ENCODE measurements at regions not wholly inside any gene's neighbourhood (a gene's known extent, or its start where the extent isn't known, plus 50 kb on each side); places are given as distances from the start of the nearest gene placed in this dataset.

DNA sequence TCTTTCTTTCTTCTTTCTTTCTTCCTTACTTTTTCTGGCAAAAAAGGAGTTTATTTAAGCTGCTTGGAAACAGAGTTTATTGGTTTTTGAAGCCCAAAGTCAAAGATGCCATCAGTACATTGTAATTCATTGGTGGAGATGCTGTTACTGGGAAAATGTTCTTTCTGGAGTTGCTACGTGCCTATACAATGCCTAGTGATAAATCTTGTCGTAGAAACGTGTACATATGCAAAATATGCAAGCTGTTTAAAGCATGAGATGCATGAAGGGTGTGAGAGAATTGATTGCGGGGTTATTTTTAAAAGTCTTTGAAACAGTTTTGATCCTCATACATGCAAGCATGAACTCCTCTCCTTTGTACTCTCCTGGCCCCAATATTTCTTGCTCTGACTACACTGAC, 1060.6 kb upstream of the NCAM2 start:
- no peaks in the 10 kb centered on the region for H3K4me1 ChIP-seq
- WGBS, 2 donors = 66 to 70% methylated on average over 4 of the region's 4 CpGs
- H3K27me3 ChIP-seq = no peaks in the 10 kb centered on the region
- intact Hi-C loops (cut with DNase I; ENCODE audit: low total_unique reads) = no loop called here
- H3K4me3 ChIP-seq = no peak overlapping the region
- H3K36me3 ChIP-seq (ENCODE audit: low read depth, missing control alignments) = no peaks in the 10 kb centered on the region
- TF ChIP-seq POLR2A (IDR thresholded peaks at IDR 0.05) = no peak
- TF ChIP-seq, protein P1, sequence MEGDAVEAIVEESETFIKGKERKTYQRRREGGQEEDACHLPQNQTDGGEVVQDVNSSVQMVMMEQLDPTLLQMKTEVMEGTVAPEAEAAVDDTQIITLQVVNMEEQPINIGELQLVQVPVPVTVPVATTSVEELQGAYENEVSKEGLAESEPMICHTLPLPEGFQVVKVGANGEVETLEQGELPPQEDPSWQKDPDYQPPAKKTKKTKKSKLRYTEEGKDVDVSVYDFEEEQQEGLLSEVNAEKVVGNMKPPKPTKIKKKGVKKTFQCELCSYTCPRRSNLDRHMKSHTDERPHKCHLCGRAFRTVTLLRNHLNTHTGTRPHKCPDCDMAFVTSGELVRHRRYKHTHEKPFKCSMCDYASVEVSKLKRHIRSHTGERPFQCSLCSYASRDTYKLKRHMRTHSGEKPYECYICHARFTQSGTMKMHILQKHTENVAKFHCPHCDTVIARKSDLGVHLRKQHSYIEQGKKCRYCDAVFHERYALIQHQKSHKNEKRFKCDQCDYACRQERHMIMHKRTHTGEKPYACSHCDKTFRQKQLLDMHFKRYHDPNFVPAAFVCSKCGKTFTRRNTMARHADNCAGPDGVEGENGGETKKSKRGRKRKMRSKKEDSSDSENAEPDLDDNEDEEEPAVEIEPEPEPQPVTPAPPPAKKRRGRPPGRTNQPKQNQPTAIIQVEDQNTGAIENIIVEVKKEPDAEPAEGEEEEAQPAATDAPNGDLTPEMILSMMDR (IDR thresholded peaks at IDR 0.05) = no peak
- no peak overlapping the region for H3K27ac ChIP-seq
- DNase-seq = no peak
- H3K9me3 ChIP-seq = no peaks in the 10 kb centered on the region

DNA sequence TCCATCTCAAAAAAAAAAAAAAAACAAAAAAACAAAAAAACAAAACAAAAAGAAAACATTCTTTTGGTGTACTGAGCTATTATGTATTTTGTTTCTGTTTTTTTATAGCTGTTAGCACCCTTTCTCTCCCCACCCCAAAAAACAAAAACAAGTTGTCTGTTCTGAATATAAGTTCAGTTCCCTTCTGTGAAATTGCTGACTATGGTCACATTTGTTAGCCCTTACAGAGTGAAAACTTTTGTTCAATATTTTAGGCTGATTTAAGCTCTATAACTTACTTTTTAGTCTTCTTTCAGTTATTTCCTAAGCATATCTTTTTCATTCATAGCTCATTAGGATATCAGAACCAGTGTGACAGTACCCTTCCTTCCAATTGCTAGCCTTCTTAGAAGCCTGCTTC, 1056.6 kb upstream of the NCAM2 start:
- no peaks in the 10 kb centered on the region for H3K36me3 ChIP-seq (ENCODE audit: low read depth, missing control alignments)
- TF ChIP-seq, protein P1 (IDR thresholded peaks at IDR 0.05) = no peak
- TF ChIP-seq POLR2A (IDR thresholded peaks at IDR 0.05) = no peak
- intact Hi-C loops (cut with DNase I; ENCODE audit: low total_unique reads) = no loop called here

DNA sequence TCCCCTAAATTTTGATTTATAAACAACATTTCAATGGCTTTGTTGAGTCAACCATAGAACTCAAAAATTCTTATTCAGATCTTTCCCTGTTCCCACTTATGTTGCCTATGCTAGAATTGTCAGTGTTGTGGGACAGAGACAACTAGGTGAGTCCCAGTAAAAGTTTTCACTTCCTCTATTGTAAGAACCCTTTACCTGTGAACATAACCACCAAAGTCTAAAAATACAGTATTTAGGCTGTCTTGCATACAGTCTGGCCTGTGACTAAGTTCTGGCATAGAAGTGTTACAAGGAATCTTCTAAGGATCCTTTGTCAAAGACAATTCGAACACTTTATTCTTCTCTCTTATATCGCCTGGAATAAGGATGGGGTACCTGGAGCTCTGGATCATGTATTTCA, 1047.9 kb upstream of the NCAM2 start:
- intact Hi-C loops (cut with DNase I; ENCODE audit: low total_unique reads) = no loop called here
- 91 to 97% methylated on average over 2 of the region's 2 CpGs for WGBS, 2 donors

More for the DNA sequence above, 1056.6 kb upstream of the NCAM2 start:
- no peaks in the 10 kb centered on the region for H3K9me3 ChIP-seq
- no peak for DNase-seq
- H3K4me3 ChIP-seq = no peak overlapping the region
- no peak overlapping the region for H3K27ac ChIP-seq
- no peaks in the 10 kb centered on the region for H3K27me3 ChIP-seq
- no peaks in the 10 kb centered on the region for H3K4me1 ChIP-seq

DNA sequence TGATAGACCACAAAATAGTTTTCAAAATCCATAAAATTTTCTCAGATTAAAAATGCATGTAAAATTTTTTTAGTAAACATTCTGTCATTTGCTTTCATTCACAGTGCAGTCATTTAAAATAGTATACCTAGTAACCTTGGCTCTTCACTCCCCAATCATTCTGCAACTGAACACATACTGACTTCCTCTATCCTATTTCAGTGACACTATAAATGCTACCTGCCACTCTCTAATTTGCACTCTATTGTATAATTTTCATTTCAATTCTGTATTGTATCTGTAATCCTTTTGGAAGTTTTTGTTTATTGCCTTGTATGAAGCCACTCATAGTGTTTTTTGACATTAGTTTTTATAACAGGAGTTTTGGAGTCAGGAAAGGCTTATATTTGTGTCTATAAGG, 1029.1 kb upstream of the NCAM2 start:
- no peaks in the 10 kb centered on the region for H3K27me3 ChIP-seq
- no peak for DNase-seq
- H3K9me3 ChIP-seq = no peaks in the 10 kb centered on the region
- no peak overlapping the region for H3K27ac ChIP-seq
- no peaks in the 10 kb centered on the region for H3K4me1 ChIP-seq
- no peak overlapping the region for H3K4me3 ChIP-seq
- intact Hi-C loops (cut with DNase I; ENCODE audit: low total_unique reads) = no loop called here
- TF ChIP-seq, protein P1 (IDR thresholded peaks at IDR 0.05) = no peak
- no peak for TF ChIP-seq POLR2A (IDR thresholded peaks at IDR 0.05)
- H3K36me3 ChIP-seq (ENCODE audit: low read depth, missing control alignments) = no peaks in the 10 kb centered on the region

More for the DNA sequence above, 1047.9 kb upstream of the NCAM2 start:
- Histone ChIP-seq H3K4me1 (no peaks in the 10 kb centered on the region), H3K27me3 (no peaks in the 10 kb centered on the region), H3K36me3 (ENCODE audit: low read depth, missing control alignments) (no peaks in the 10 kb centered on the region), H3K9me3 (no peaks in the 10 kb centered on the region), H3K27ac (no peak overlapping the region), H3K4me3 (no peak overlapping the region)
- TF ChIP-seq, protein P1 (IDR thresholded peaks at IDR 0.05) = no peak
- TF ChIP-seq POLR2A (IDR thresholded peaks at IDR 0.05) = no peak
- no peak for DNase-seq

DNA sequence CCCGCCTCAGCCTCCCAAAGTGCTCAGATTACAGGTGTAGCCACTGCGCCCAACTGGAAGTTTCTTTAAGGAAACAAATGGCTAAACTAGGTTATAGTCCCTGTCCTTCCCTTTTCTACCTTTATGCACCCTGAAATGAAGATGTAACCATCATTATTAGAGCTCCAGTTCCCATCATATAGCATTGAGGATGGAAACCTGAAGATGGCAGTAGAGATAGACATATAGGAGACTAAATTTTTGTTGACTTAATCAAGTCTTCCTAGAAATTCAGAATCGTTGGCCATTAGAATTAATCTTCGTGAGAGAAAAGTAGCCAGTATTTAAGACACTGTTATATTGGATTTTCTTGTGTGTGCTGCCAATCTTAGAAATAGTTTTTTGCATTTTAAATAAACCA, 1016.3 kb upstream of the NCAM2 start:
- H3K4me3 ChIP-seq = no peak overlapping the region
- no peak overlapping the region for H3K27ac ChIP-seq
- H3K4me1 ChIP-seq = no peaks in the 10 kb centered on the region
- no peaks in the 10 kb centered on the region for H3K9me3 ChIP-seq
- DNase-seq = no peak
- TF ChIP-seq POLR2A (IDR thresholded peaks at IDR 0.05) = no peak
- TF ChIP-seq, protein P1 (IDR thresholded peaks at IDR 0.05) = no peak
- H3K27me3 ChIP-seq = no peaks in the 10 kb centered on the region
- WGBS, 2 donors = 83 to 91% methylated on average over 4 of the region's 4 CpGs
- intact Hi-C loops (cut with DNase I; ENCODE audit: low total_unique reads) = no loop called here
- H3K36me3 ChIP-seq (ENCODE audit: low read depth, missing control alignments) = no peaks in the 10 kb centered on the region
